ENCODE measurements at regions not wholly inside any gene's neighbourhood (a gene's known extent, or its start where the extent isn't known, plus 50 kb on each side); places are given as distances from the start of the nearest gene placed in this dataset.
"Not testable (repeated sequence)": the region's sequence is repeated elsewhere in the genome, so short reads cannot be mapped to it uniquely, and the experiment has no call there.

GRCh38 chr7:9919-10318, 182.5 kb upstream of the FAM20C start:
- DNase-seq: peak in 1 of 2 donors; percentile 41

- peak in 1 of 2 donors; percentile 13 for DNase-seq
These were observed 159.6 kb upstream of the FAM20C start for GRCh38 chr7:32565-33280.

- DNase-seq: not testable (repeated sequence)
These were observed 157.2 kb upstream of the FAM20C start for GRCh38 chr7:35121-35541.

GRCh38 chr7:36539-36938, 155.8 kb upstream of the FAM20C start:
- not testable (repeated sequence) for DNase-seq

- not testable (repeated sequence) for DNase-seq
These were observed 154.7 kb upstream of the FAM20C start for GRCh38 chr7:37656-38055.

- not testable (repeated sequence) for DNase-seq
These were observed 153.9 kb upstream of the FAM20C start for GRCh38 chr7:38444-38843.

- not testable (repeated sequence) for DNase-seq
These were observed 152.2 kb upstream of the FAM20C start for GRCh38 chr7:39984-40740.

- DNase-seq: peak in 1 of 2 donors; percentile 7
These were observed 151.3 kb upstream of the FAM20C start for GRCh38 chr7:40799-41750.

GRCh38 chr7:41917-42565, 150.3 kb upstream of the FAM20C start:
- DNase-seq: peak in 1 of 2 donors; percentile 8

- DNase-seq: peak in 1 of 2 donors; percentile 11
These were observed 148.4 kb upstream of the FAM20C start for GRCh38 chr7:43791-44540.

- DNase-seq: peak in 1 of 2 donors; percentile 11
These were observed 147.9 kb upstream of the FAM20C start for GRCh38 chr7:44541-44896.

- peak in 1 of 2 donors; percentile 9 for DNase-seq
These were observed 147.0 kb upstream of the FAM20C start for GRCh38 chr7:45106-46090.

- no peak for DNase-seq
These were observed 146.1 kb upstream of the FAM20C start for GRCh38 chr7:46123-46829.

- peak in 1 of 2 donors; percentile 4 for DNase-seq
These were observed 145.6 kb upstream of the FAM20C start for GRCh38 chr7:46830-47140.

- DNase-seq: peak in 1 of 2 donors; percentile 5
These were observed 140.8 kb upstream of the FAM20C start for GRCh38 chr7:51456-52068.

GRCh38 chr7:52100-52499, 140.3 kb upstream of the FAM20C start:
- DNase-seq: peak in 1 of 2 donors; percentile 6

- DNase-seq: no peak
These were observed 138.8 kb upstream of the FAM20C start for GRCh38 chr7:53531-53930.

GRCh38 chr7:54615-55014, 137.8 kb upstream of the FAM20C start:
- no peak for DNase-seq

- no peak for DNase-seq
These were observed 136.6 kb upstream of the FAM20C start for GRCh38 chr7:55690-56248.

All from stimulated activated CD4-positive, alpha-beta T cell treated with anti-CD3 and anti-CD28 coated beads, Interleukin-2, amount 100 ng/mL, for 24 hours (primary cell).